Osteocyte (in vitro differentiated cells): ENCODE measurements at regions not wholly inside any gene's neighbourhood (a gene's known extent, or its start where the extent isn't known, plus 50 kb on each side); places are given as distances from the start of the nearest gene placed in this dataset.

Experiments used
- DNase-seq: peaks from one replicate; pipeline ENCODE4 v3.0.0; 2021; ENCODE audit warnings: mixed read lengths; ENCODE audit not compliant: unreplicated experiment; ENCODE audit errors: extremely low spot score
- H3K27ac Mint-ChIP-seq: one replicate; pipeline ENCODE4 v1.8.0; 2021; ENCODE audit warnings: mild to moderate bottlenecking, mixed read lengths; ENCODE audit not compliant: unreplicated experiment
- H3K27me3 Mint-ChIP-seq: one replicate; pipeline ENCODE4 v1.8.0; 2021; ENCODE audit warnings: mixed read lengths; ENCODE audit not compliant: unreplicated experiment
- H3K36me3 Mint-ChIP-seq: one replicate; pipeline ENCODE4 v1.8.0; 2021; ENCODE audit warnings: mixed read lengths; ENCODE audit not compliant: unreplicated experiment
- H3K4me1 Mint-ChIP-seq: one replicate; pipeline ENCODE4 v1.8.0; 2021; ENCODE audit warnings: mixed read lengths; ENCODE audit not compliant: unreplicated experiment
- H3K4me3 Mint-ChIP-seq: one replicate; pipeline ENCODE4 v1.8.0; 2021; ENCODE audit warnings: mild to moderate bottlenecking, moderate library complexity, mixed read lengths; ENCODE audit not compliant: unreplicated experiment
- H3K9me3 Mint-ChIP-seq: one replicate; pipeline ENCODE4 v1.8.0; 2021; ENCODE audit warnings: mixed read lengths; ENCODE audit not compliant: unreplicated experiment
- TF ChIP-seq, protein P1 (sequence below): fragments of 200-600 bp; sonication (generic); IDR thresholded peaks from 2 replicates; pipeline ENCODE4 v1.5.0; 2021; ENCODE audit warnings: antibody characterized with exemption, mild to moderate bottlenecking, moderate library complexity

DNA sequence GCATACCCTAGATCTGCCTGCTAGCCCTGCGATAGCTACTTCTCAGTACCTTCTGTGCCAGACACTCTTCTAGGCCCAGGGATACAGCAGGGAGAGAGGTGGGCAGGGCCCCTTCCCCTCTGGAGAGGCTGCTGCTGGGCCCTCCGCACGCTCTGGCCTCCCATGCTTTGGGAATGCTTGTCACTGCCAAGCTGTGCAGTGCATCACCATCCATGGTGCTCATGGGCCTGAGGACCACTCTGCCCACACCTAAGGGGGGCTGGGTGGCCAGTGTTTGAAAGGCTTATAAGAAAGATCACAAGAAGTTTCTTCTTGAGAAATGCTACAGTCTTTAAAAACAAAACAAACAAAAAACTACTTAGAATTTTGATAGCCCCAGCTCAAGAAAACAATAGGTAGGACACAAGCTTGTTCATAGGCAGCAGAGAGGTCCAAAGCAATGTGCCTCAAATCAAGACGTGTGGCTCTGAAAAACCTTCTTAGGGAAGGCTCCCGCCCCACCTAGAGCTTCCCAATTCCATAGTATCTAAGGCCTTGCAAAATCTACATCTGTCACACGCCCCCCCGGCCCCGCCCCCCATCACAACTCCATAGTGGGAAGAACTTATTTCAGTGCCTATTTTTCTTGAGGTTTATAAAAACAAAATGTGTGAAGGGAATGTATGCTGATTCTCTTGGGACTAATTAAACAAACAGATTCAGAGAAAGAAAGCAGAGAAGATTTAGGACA lies 145.8 kb downstream of the TM9SF2 start:
- DNase-seq, result peak; percentile 57
- peak overlapping the region; percentile 40 for H3K27ac Mint-ChIP-seq
- H3K27me3 Mint-ChIP-seq, result no peaks in the 10 kb centered on the region
- H3K4me3 Mint-ChIP-seq, result peak overlapping the region; percentile 20
- peaks cover 50% of the 10 kb centered on the region for H3K4me1 Mint-ChIP-seq
- no peaks in the 10 kb centered on the region for H3K9me3 Mint-ChIP-seq
- no peaks in the 10 kb centered on the region for H3K36me3 Mint-ChIP-seq
- TF ChIP-seq, protein P1, sequence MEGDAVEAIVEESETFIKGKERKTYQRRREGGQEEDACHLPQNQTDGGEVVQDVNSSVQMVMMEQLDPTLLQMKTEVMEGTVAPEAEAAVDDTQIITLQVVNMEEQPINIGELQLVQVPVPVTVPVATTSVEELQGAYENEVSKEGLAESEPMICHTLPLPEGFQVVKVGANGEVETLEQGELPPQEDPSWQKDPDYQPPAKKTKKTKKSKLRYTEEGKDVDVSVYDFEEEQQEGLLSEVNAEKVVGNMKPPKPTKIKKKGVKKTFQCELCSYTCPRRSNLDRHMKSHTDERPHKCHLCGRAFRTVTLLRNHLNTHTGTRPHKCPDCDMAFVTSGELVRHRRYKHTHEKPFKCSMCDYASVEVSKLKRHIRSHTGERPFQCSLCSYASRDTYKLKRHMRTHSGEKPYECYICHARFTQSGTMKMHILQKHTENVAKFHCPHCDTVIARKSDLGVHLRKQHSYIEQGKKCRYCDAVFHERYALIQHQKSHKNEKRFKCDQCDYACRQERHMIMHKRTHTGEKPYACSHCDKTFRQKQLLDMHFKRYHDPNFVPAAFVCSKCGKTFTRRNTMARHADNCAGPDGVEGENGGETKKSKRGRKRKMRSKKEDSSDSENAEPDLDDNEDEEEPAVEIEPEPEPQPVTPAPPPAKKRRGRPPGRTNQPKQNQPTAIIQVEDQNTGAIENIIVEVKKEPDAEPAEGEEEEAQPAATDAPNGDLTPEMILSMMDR, result no peak

DNA sequence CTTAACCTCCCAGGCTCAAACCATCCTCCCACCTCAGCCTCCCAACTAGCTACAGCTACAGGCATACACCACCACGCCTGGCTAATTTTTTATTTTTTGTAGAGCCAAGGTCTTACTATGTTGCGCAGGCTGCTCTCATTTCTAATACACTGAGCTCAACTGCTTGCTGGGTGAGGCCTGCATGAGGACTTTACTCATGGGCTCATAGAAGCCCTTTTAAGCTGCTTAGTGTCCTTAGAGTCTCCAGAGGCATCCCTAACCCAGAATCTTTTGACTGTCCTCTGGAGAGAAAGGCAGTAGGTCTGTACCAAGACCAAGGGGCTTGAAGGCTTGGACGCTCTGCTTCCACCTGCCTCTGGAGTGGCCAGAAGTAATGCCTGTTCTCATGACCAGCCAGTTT lies 141.6 kb downstream of the TM9SF2 start:
- Mint-ChIP-seq H3K4me3 (no peak overlapping the region), H3K27me3 (no peaks in the 10 kb centered on the region), H3K9me3 (no peaks in the 10 kb centered on the region), H3K4me1 (peaks cover 64% of the 10 kb centered on the region), H3K27ac (no peak overlapping the region), H3K36me3 (no peaks in the 10 kb centered on the region)
- TF ChIP-seq, protein P1, result no peak
- peak; percentile 13 for DNase-seq

DNA sequence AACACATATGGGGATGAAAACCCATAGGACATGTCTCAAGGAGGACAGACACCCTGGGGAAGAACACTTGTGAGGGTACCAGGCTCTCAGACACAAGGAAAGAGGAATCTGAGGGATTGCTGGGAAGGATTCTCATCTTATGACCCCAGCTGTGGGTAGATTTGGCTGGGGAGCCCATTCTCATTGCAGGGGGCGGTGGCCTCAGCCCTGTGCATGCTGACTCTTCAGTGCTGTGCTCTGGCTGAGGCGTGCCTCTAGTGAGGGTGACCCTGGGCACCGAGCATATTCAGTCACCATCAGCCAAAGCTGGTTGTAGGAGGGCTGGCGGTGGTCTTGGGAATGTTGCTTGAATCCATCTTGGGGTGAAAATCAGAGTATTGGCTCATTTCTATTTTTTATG lies 140.7 kb downstream of the TM9SF2 start:
- DNase-seq, result peak; percentile 48
- Mint-ChIP-seq H3K27me3 (no peaks in the 10 kb centered on the region), H3K36me3 (no peaks in the 10 kb centered on the region), H3K9me3 (no peaks in the 10 kb centered on the region), H3K4me3 (no peak overlapping the region), H3K27ac (no peak overlapping the region), H3K4me1 (peaks cover 55% of the 10 kb centered on the region)
- TF ChIP-seq, protein P1, result no peak

DNA sequence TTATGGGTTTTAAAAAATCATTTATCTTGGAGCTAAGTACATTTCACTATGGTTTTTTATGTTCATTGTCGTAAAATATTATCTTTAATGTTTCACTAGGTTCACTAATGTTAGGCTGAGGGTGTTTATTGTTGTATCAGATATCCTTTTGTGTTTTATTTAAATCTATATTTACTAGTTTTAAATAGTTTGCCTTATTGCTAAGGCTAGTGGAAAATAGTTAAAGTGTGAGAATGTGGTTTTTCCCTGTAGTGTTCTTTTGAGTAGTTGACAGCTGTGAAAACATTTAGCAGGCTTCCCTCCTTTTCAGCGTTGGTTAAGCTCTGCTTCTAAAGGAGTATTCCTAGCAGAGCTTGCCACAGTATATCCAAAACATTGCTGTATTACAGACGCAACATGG lies 139.0 kb downstream of the TM9SF2 start:
- H3K9me3 Mint-ChIP-seq, result no peaks in the 10 kb centered on the region
- H3K27me3 Mint-ChIP-seq, result no peaks in the 10 kb centered on the region
- DNase-seq, result no peak
- no peak overlapping the region for H3K4me3 Mint-ChIP-seq
- peaks cover 44% of the 10 kb centered on the region for H3K4me1 Mint-ChIP-seq
- H3K27ac Mint-ChIP-seq, result peak overlapping the region; percentile 54
- H3K36me3 Mint-ChIP-seq, result no peaks in the 10 kb centered on the region
- TF ChIP-seq, protein P1, result no peak

DNA sequence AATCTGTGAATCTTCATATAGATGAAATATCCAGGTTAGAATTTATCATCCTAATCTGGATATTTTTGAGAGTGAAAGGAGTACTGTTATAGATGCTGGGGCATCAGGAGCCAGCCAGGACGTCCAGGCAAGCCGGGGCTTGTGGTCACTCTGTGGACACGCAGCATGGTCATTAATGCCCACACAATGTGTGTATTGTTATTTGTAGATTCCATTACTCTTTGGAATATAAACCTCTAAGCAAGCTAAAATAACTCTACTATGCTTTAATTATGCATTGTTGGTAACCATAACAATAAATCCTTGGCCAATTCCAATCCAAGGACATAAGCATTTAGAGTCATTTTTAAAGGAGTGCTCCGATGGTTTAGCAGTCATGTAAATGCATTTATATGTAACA lies 137.9 kb downstream of the TM9SF2 start:
- no peaks in the 10 kb centered on the region for H3K9me3 Mint-ChIP-seq
- peaks cover 4% of the 10 kb centered on the region for H3K36me3 Mint-ChIP-seq

More for the DNA sequence above, 137.9 kb downstream of the TM9SF2 start:
- Mint-ChIP-seq H3K27me3 (no peaks in the 10 kb centered on the region), H3K27ac (no peak overlapping the region), H3K4me1 (peaks cover 44% of the 10 kb centered on the region), H3K4me3 (no peak overlapping the region)
- DNase-seq, result peak; percentile 21
- TF ChIP-seq, protein P1, result no peak
